HCT116 (cell line): ENCODE measurements at regions not wholly inside any gene's neighbourhood (a gene's known extent, or its start where the extent isn't known, plus 50 kb on each side); places are given as distances from the start of the nearest gene placed in this dataset.

Source experiments
- ATAC-seq: fragments of 200-7000 bp; cut with Tn5 transposase; 2 replicates; pipeline ENCODE4 v1.9.1; 2020; ENCODE audit warnings: mild to moderate bottlenecking, moderate library complexity
- BruUV-seq: library from RNA; stranded (reverse); fragments of 400-500 nt; replicated peaks from 2 replicates; lab custom pipeline; 2021; lab: Mats Ljungman, UMichigan
- CTCF ChIA-PET: fragments of 300-600 bp; sonication (Branson Sonifier 250); formaldehyde crosslinking; loops from one replicate; lab custom pipeline; 2021; ENCODE audit warnings: antibody characterized with exemption; lab: Charles Lee
- POLR2A ChIA-PET: fragments of 300-600, 350-600 bp; sonication (Branson Sonifier 250); formaldehyde crosslinking; loops from one replicate; lab custom pipeline; 2021; ENCODE audit warnings: antibody characterized with exemption; lab: Charles Lee
- RAD21 ChIA-PET, 2 experiments: fragments of 300-600 bp; sonication (Branson Sonifier 250); formaldehyde crosslinking; loops; one replicate each; lab custom pipeline; 2023; ENCODE audit warnings: low total read pairs in 2 of 2; ENCODE audit not compliant: uncharacterized antibody in 2 of 2, unreplicated experiment in 2 of 2, low non-redundant PET in 1 of 2; lab: Charles Lee
- DNase-seq: peaks from one replicate; pipeline ENCODE4 v3.0.0-alpha.2; 2010; ENCODE audit warnings: low read depth, low spot score
- H2AFZ ChIP-seq: fragments of 200-600 bp; shearing (Covaris generic), sonication (generic); 2 replicates; pipeline ENCODE4 v1.6.1; 2017; ENCODE audit warnings: low read depth, mixed run types, mixed read lengths, antibody characterized with exemption, low read length; ENCODE audit not compliant: poor library complexity, severe bottlenecking
- H3K27ac ChIP-seq: 2 replicates; pipeline ENCODE4 v1.5.1; 2012; ENCODE audit warnings: low read depth, low read length
- H3K27me3 ChIP-seq: fragments of 200-600 bp; sonication (generic); 2 replicates; pipeline ENCODE4 v1.6.1; 2016; ENCODE audit warnings: mixed run types, low read length, mixed read lengths; ENCODE audit not compliant: insufficient read depth
- H3K36me3 ChIP-seq, 2 experiments: fragments of 200-500 bp in 1 of 2; fragments of 200-600 bp in 1 of 2; sonication (Bioruptor generic) in 1 of 2; sonication (generic) in 1 of 2; 2 replicates each; pipeline versions ENCODE4 v1.5.1 to v1.6.1; 2014 to 2016; ENCODE audit warnings: low read length in 2 of 2, inconsistent platforms in 1 of 2, mixed read lengths in 1 of 2, mixed run types in 1 of 2; ENCODE audit not compliant: insufficient read depth in 2 of 2, control insufficient read depth in 1 of 2
- H3K4me1 ChIP-seq, 2 experiments: fragments of 200-600 bp in 1 of 2; sonication (generic) in 1 of 2; 2 replicates each; pipeline versions ENCODE4 v1.5.1 to v1.6.1; 2012 to 2017; ENCODE audit warnings: low read length in 2 of 2, inconsistent platforms in 1 of 2, mild to moderate bottlenecking in 1 of 2, mixed read lengths in 1 of 2, mixed run types in 1 of 2, moderate library complexity in 1 of 2; ENCODE audit not compliant: insufficient read depth in 2 of 2, control insufficient read depth in 1 of 2
- H3K4me2 ChIP-seq: fragments of 200-600 bp; sonication (generic); 2 replicates; pipeline ENCODE4 v1.6.1; 2017; ENCODE audit warnings: mixed run types, low read length, mixed read lengths
- H3K4me3 ChIP-seq, 2 experiments: fragments of 200-600 bp in 1 of 2; sonication (generic) in 1 of 2; replicated peaks in 1 of 2; 2 replicates each; pipeline ENCODE4 v1.5.1; 2011 to 2016; ENCODE audit warnings: low read length in 2 of 2, control low read depth in 1 of 2, low read depth in 1 of 2, mild to moderate bottlenecking in 1 of 2, mixed read lengths in 1 of 2, mixed run types in 1 of 2
- H3K79me2 ChIP-seq: fragments of 200-600 bp; sonication (generic); 2 replicates; pipeline ENCODE4 v1.6.1; 2017; ENCODE audit warnings: mild to moderate bottlenecking, mixed run types, low read length, moderate library complexity, mixed read lengths; ENCODE audit not compliant: insufficient read depth
- H3K9ac ChIP-seq: fragments of 200-600 bp; sonication (generic); 2 replicates; pipeline ENCODE4 v1.6.1; 2016; ENCODE audit warnings: low read length, mixed read lengths
- H3K9me2 ChIP-seq: fragments of 200-600 bp; sonication (generic), shearing (Covaris generic); 2 replicates; pipeline ENCODE4 v1.6.1; 2017; ENCODE audit warnings: mixed run types, mild to moderate bottlenecking, moderate library complexity; ENCODE audit not compliant: insufficient read depth
- H3K9me3 ChIP-seq, 2 experiments: fragments of 200-500 bp in 1 of 2; fragments of 200-600 bp in 1 of 2; sonication (Bioruptor generic) in 1 of 2; sonication (generic) in 1 of 2; 2 replicates each; pipeline ENCODE4 v1.6.1; 2014 to 2017; ENCODE audit warnings: low read length in 2 of 2, mixed read lengths in 2 of 2, inconsistent platforms in 1 of 2, low read depth in 1 of 2, mild to moderate bottlenecking in 1 of 2, mixed run types in 1 of 2, moderate library complexity in 1 of 2; ENCODE audit not compliant: control insufficient read depth in 1 of 2, insufficient read depth in 1 of 2
- H4K20me1 ChIP-seq: fragments of 200-600 bp; sonication (generic), shearing (Covaris generic); 2 replicates; pipeline ENCODE4 v1.6.1; 2017; ENCODE audit warnings: mixed run types, mild to moderate bottlenecking, moderate library complexity; ENCODE audit not compliant: insufficient read depth
- CBX3 ChIP-seq: IDR thresholded peaks from 2 replicates; pipeline ENCODE4 v1.6.1; 2012; ENCODE audit warnings: low read depth
- CEBPB ChIP-seq: IDR thresholded peaks from 2 replicates; pipeline ENCODE4 v1.6.1; 2012; ENCODE audit warnings: low read depth
- EGR1 ChIP-seq: IDR thresholded peaks from 2 replicates; pipeline ENCODE4 v1.6.1; 2012; ENCODE audit warnings: low read depth
- ELF1 ChIP-seq: IDR thresholded peaks from 2 replicates; pipeline ENCODE4 v1.6.1; 2012; ENCODE audit warnings: low read depth, borderline replicate concordance
- EZH2phosphoT487 ChIP-seq: fragments of 200-600 bp; IDR thresholded peaks from 2 replicates; pipeline ENCODE4 v1.6.1; 2018; ENCODE audit warnings: antibody characterized with exemption, borderline replicate concordance
- FOSL1 ChIP-seq: IDR thresholded peaks from 2 replicates; pipeline ENCODE4 v1.6.1; 2012; ENCODE audit warnings: low read depth
- JUND ChIP-seq: IDR thresholded peaks from 2 replicates; pipeline ENCODE4 v1.6.1; 2012
- POLR2A ChIP-seq: IDR thresholded peaks from 2 replicates; pipeline ENCODE4 v1.7.0; 2011; ENCODE audit warnings: borderline replicate concordance; ENCODE audit not compliant: insufficient read depth, insufficient read length; ENCODE audit errors: extremely low read depth
- POLR2AphosphoS5 ChIP-seq: IDR thresholded peaks from 2 replicates; pipeline ENCODE4 v1.6.1; 2011; ENCODE audit warnings: mild to moderate bottlenecking, low read depth, low read length, moderate library complexity
- RAD21 ChIP-seq: IDR thresholded peaks from 2 replicates; pipeline ENCODE4 v1.6.1; 2012; ENCODE audit warnings: low read depth, mild to moderate bottlenecking
- SP1 ChIP-seq: IDR thresholded peaks from 2 replicates; pipeline ENCODE4 v1.6.1; 2012; ENCODE audit warnings: low read depth
- SRF ChIP-seq: IDR thresholded peaks from 2 replicates; pipeline ENCODE4 v1.6.1; 2012; ENCODE audit warnings: low read depth
- TCF7L2 ChIP-seq: IDR thresholded peaks from 2 replicates; pipeline ENCODE4 v1.7.0; 2011; ENCODE audit warnings: borderline replicate concordance, inconsistent platforms; ENCODE audit not compliant: insufficient read depth, insufficient read length; ENCODE audit errors: extremely low read depth
- ZFX ChIP-seq: fragments of 450-650 bp; IDR thresholded peaks from 2 replicates; pipeline ENCODE4 v1.6.1; 2017
- intact Hi-C: fragments of 100-400 bp; cut with micrococcal nuclease; formaldehyde crosslinking; loops from 2 replicates; pipeline ENCODE4 v1.10.0; 2022
- TF ChIP-seq, protein P1 (sequence below), 3 experiments: fragments of 200-600 bp in 1 of 3; sonication (generic) in 1 of 3; IDR thresholded peaks in 2 of 3; conservative IDR thresholded peaks in 1 of 3; 2 replicates each; pipeline ENCODE4 v1.5.1; 2012 to 2017; ENCODE audit warnings: low read depth in 2 of 3, low read length in 2 of 3, antibody characterized with exemption in 1 of 3, borderline replicate concordance in 1 of 3, control low read depth in 1 of 3, mild to moderate bottlenecking in 1 of 3, mixed read lengths in 1 of 3, mixed run types in 1 of 3, moderate library complexity in 1 of 3; ENCODE audit not compliant: insufficient read depth in 1 of 3
- TF ChIP-seq, protein P2 (sequence below): IDR thresholded peaks from 2 replicates; pipeline ENCODE4 v1.6.1; 2012
- TF ChIP-seq, protein P3 (sequence below): IDR thresholded peaks from 2 replicates; pipeline ENCODE4 v1.6.1; 2012
- TF ChIP-seq, protein P4 (sequence below): IDR thresholded peaks from 2 replicates; pipeline ENCODE4 v1.6.1; 2012; ENCODE audit warnings: low read depth

DNA sequence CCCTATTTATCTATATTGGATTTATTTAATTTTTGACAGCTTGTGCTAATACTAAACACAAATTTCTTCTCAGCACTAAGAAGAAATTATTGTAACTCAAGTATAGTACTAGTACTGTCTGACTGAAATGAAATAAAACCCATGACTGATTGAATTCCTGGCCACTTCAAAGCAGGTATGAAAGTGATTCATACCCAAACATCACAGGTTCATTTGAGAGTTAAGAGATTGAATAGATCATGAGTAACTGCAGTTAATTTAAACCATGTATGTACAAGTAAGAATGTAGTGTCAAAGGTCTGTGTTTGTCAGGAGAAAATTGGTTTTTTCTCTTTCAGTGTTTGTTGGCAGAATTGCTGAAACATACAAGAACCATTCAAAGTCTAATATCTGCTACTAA, 332.0 kb upstream of the GRM7 start:
- peaks cover 0 to 7% of the 10 kb centered on the region in 2 experiments; a peak in 2 of 4 replicates for H3K4me1 ChIP-seq
- no peaks in the 10 kb centered on the region for H4K20me1 ChIP-seq
- H3K27ac ChIP-seq = no peak overlapping the region
- 0 out of 2 replicates have a peak, but pooled peaks cover 4% of the 10 kb centered on the region for H3K27me3 ChIP-seq
- intact Hi-C loops = no loop called here
- no peak overlapping the region for H3K9ac ChIP-seq
- peak; percentile 15 for DNase-seq
- no peaks in the 10 kb centered on the region for H3K79me2 ChIP-seq
- BruUV-seq = no TSS peak
- no peak overlapping the region for H3K4me2 ChIP-seq
- no peaks in the 10 kb centered on the region for H3K9me3 ChIP-seq
- ChIA-PET RAD21 (no interaction called here), POLR2A (no interaction called here), CTCF (no interaction called here)
- no peak overlapping the region for H2AFZ ChIP-seq
- peak; percentile 38; the same call in 1 of the 2 replicates for ATAC-seq
- no peaks in the 10 kb centered on the region for H3K9me2 ChIP-seq
- H3K36me3 ChIP-seq = no peaks in the 10 kb centered on the region
- TF ChIP-seq FOSL1 (peak; percentile 33; the same call in 1 of the 2 replicates), EZH2phosphoT487 (no peak)
- TF ChIP-seq, all 23 proteins: peak for 1
- no peak overlapping the region for H3K4me3 ChIP-seq

DNA sequence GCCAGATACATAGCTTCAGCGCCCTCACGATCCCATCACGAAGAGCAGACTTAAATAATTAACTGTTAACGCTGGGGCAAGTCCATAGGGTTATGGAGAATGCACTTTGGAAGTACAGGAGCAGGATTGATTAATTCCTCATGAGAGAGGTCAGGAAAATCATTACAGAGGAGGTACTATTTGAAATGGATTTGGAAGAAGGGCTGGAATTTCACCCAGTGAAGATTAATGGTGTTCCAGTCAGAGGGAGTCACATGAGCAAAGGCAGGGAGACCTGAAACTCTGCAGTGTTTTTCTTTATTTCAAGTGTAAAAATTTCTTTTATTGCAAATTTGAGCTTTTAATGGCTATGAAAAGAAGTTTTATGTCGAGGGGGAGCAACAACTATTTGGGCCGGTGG, 329.8 kb upstream of the GRM7 start:
- BruUV-seq = no TSS peak
- TF ChIP-seq ELF1 = no peak
- no peak for TF ChIP-seq JUND
- TF ChIP-seq TCF7L2 = no peak
- no peak for TF ChIP-seq RAD21
- no peak for TF ChIP-seq CEBPB
- no peak for TF ChIP-seq ZFX
- TF ChIP-seq POLR2A = no peak
- TF ChIP-seq SRF = no peak
- TF ChIP-seq, protein P1, sequence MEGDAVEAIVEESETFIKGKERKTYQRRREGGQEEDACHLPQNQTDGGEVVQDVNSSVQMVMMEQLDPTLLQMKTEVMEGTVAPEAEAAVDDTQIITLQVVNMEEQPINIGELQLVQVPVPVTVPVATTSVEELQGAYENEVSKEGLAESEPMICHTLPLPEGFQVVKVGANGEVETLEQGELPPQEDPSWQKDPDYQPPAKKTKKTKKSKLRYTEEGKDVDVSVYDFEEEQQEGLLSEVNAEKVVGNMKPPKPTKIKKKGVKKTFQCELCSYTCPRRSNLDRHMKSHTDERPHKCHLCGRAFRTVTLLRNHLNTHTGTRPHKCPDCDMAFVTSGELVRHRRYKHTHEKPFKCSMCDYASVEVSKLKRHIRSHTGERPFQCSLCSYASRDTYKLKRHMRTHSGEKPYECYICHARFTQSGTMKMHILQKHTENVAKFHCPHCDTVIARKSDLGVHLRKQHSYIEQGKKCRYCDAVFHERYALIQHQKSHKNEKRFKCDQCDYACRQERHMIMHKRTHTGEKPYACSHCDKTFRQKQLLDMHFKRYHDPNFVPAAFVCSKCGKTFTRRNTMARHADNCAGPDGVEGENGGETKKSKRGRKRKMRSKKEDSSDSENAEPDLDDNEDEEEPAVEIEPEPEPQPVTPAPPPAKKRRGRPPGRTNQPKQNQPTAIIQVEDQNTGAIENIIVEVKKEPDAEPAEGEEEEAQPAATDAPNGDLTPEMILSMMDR (IDR thresholded peaks at IDR 0.05 in 2 of 3, conservative IDR thresholded peaks at IDR 0.05 in 1 of 3; ENCODE audit: borderline replicate concordance in 1 of 3, insufficient read depth in 1 of 3, low read depth in 2 of 3, low read length in 2 of 3) = no peak
- TF ChIP-seq, protein P2, sequence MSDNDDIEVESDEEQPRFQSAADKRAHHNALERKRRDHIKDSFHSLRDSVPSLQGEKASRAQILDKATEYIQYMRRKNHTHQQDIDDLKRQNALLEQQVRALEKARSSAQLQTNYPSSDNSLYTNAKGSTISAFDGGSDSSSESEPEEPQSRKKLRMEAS = no peak
- TF ChIP-seq SP1 = no peak
- no peak for TF ChIP-seq POLR2AphosphoS5
- no peak for TF ChIP-seq EGR1
- TF ChIP-seq, protein P3, sequence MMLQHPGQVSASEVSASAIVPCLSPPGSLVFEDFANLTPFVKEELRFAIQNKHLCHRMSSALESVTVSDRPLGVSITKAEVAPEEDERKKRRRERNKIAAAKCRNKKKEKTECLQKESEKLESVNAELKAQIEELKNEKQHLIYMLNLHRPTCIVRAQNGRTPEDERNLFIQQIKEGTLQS = no peak
- TF ChIP-seq CBX3 = no peak
- no peak for TF ChIP-seq FOSL1
- TF ChIP-seq, protein P4, sequence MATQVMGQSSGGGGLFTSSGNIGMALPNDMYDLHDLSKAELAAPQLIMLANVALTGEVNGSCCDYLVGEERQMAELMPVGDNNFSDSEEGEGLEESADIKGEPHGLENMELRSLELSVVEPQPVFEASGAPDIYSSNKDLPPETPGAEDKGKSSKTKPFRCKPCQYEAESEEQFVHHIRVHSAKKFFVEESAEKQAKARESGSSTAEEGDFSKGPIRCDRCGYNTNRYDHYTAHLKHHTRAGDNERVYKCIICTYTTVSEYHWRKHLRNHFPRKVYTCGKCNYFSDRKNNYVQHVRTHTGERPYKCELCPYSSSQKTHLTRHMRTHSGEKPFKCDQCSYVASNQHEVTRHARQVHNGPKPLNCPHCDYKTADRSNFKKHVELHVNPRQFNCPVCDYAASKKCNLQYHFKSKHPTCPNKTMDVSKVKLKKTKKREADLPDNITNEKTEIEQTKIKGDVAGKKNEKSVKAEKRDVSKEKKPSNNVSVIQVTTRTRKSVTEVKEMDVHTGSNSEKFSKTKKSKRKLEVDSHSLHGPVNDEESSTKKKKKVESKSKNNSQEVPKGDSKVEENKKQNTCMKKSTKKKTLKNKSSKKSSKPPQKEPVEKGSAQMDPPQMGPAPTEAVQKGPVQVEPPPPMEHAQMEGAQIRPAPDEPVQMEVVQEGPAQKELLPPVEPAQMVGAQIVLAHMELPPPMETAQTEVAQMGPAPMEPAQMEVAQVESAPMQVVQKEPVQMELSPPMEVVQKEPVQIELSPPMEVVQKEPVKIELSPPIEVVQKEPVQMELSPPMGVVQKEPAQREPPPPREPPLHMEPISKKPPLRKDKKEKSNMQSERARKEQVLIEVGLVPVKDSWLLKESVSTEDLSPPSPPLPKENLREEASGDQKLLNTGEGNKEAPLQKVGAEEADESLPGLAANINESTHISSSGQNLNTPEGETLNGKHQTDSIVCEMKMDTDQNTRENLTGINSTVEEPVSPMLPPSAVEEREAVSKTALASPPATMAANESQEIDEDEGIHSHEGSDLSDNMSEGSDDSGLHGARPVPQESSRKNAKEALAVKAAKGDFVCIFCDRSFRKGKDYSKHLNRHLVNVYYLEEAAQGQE = no peak

More for the DNA sequence above, 329.8 kb upstream of the GRM7 start:
- CTCF ChIA-PET = no interaction called here
- POLR2A ChIA-PET = no interaction called here
- ATAC-seq = no peak
- Histone ChIP-seq H3K27ac (no peak overlapping the region), H2AFZ (no peak overlapping the region), H3K4me3 (no peak overlapping the region), H3K79me2 (no peaks in the 10 kb centered on the region), H4K20me1 (no peaks in the 10 kb centered on the region), H3K4me1 (peaks cover 0 to 6% of the 10 kb centered on the region in 2 experiments; a peak in 2 of 4 replicates), H3K9me3 (no peaks in the 10 kb centered on the region), H3K9me2 (no peaks in the 10 kb centered on the region), H3K4me2 (no peak overlapping the region), H3K36me3 (no peaks in the 10 kb centered on the region), H3K27me3 (0 out of 2 replicates have a peak, but pooled peaks cover 4% of the 10 kb centered on the region), H3K9ac (no peak overlapping the region)
- RAD21 ChIA-PET = no interaction called here
- no peak for DNase-seq
- intact Hi-C loops = no loop called here
